Right lobe of liver (tissue), 4 donors: ENCODE measurements at regions not wholly inside any gene's neighbourhood (a gene's known extent, or its start where the extent isn't known, plus 50 kb on each side); places are given as distances from the start of the nearest gene placed in this dataset.

Source experiments
- CTCF ChIP-seq, 4 donors: fragments of 200-600 bp in 3 of 4; fragments of 450-650 bp in 1 of 4; IDR thresholded peaks; one replicate each; pipeline versions ENCODE4 v1.5.1 to v1.8.0; 2016 to 2022; ENCODE audit warnings: antibody characterized with exemption in 4 of 4, mild to moderate bottlenecking in 2 of 4
- POLR2A ChIP-seq: fragments of 450-650 bp; IDR thresholded peaks from one replicate; pipeline ENCODE4 v1.6.1; 2017; ENCODE audit warnings: antibody characterized with exemption, mild to moderate bottlenecking
- donor health status: DM: no; HTN: no; CAD: no.
- donor health status: DM: no; HTN: no; CAD: no.
- donor health status: DM: no; HTN: yes; CAD: no.

DNA sequence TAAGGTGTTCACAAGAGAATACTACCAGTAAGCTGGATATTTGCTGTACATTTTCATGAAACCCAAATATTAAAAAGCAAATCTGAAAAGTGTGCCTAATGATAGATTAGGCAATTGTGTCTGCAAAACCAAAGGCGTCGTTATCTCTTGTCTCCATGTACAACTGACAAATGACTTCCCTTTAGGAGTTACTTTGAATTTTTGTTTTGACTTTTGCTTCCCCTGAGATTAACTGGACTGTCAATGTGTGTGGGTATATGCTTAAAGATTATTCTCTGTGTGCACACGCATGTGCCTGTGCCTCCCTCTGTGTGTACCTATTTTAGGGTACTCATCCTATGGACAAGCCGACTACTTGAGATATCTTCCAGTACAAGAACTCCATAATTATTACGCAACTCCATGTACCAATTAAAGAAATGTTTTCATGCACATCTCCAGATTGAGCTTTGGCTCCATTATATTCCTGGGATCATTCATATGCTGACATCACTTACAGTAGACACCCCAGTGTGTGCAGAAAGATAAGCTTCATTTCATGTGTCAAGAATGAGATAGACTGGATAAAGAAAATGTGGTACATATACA, 431.2 kb upstream of the ADAMTS9 start:
- TF ChIP-seq CTCF (IDR thresholded peaks at IDR 0.05) (no peak), POLR2A (no peak)
